ENCODE measurements at regions not wholly inside any gene's neighbourhood (a gene's known extent, or its start where the extent isn't known, plus 50 kb on each side); places are given as distances from the start of the nearest gene placed in this dataset.

- ChIA-PET POLR2A (no interaction called here), RAD21 (ENCODE audit: unreplicated experiment) (no interaction called here), CTCF (interaction anchor here (1.1 kb wide), 1 partner anchor 10 kb away, joined by 3 read pairs; no protein-coding TSS in a partner anchor), SMC1A (ENCODE audit: uncharacterized antibody, unreplicated experiment) (no interaction called here)
- Histone ChIP-seq H3K4me1 (ENCODE audit: control insufficient read depth, insufficient read depth, low read length) (no peaks in the 10 kb centered on the region), H3K27me3 (replicated peaks in 1 of 2; ENCODE audit: control insufficient read depth in 2 of 2, insufficient read depth in 2 of 2, low read length in 1 of 2) (no peaks in the 10 kb centered on the region), H3K79me2 (ENCODE audit: control insufficient read depth, insufficient read depth, low read length) (no peaks in the 10 kb centered on the region), H3K9me3 (replicated peaks; ENCODE audit: control insufficient read depth, insufficient read depth, low read length) (no peaks in the 10 kb centered on the region), H4K20me1 (ENCODE audit: control insufficient read depth, insufficient read depth) (no peaks in the 10 kb centered on the region), H3K27ac (ENCODE audit: control insufficient read depth, insufficient read depth) (no peak overlapping the region), H3K9ac (ENCODE audit: control insufficient read depth, insufficient read depth, low read length) (no peak overlapping the region), H3K36me3 (ENCODE audit: control insufficient read depth in 2 of 2, insufficient read depth in 2 of 2, low read length in 1 of 2) (no peaks in the 10 kb centered on the region), H2AFZ (ENCODE audit: control insufficient read depth, low read depth, low read length) (no peak overlapping the region), H3K4me3 (no peak overlapping the region), H3K4me2 (ENCODE audit: control insufficient read depth, insufficient read depth) (no peak overlapping the region)
- in situ Hi-C loops (cut with MboI) (no loop called here), intact Hi-C loops (cut with micrococcal nuclease; ENCODE audit: unreplicated experiment) (no loop called here)
- no TSS peak for BruUV-seq (replicated peaks)
- TF ChIP-seq ZNF687 (IDR thresholded peaks at IDR 0.05) (no peak), ASH2L (IDR thresholded peaks at IDR 0.05; ENCODE audit: borderline replicate concordance, low read depth) (no peak), ZNF24 (IDR thresholded peaks at IDR 0.05) (no peak), SP1 (IDR thresholded peaks at IDR 0.05; ENCODE audit: low read depth, low read length) (no peak), SPI1 (IDR thresholded peaks at IDR 0.05; ENCODE audit: borderline replicate concordance, insufficient read depth, low read depth, low read length) (no peak), IKZF2 (IDR thresholded peaks at IDR 0.05) (no peak), DPF2 (IDR thresholded peaks at IDR 0.05) (no peak), ZNF274 (IDR thresholded peaks at IDR 0.05; ENCODE audit: insufficient read depth, insufficient read length) (no peak), NFXL1 (IDR thresholded peaks at IDR 0.05; ENCODE audit: borderline replicate concordance) (no peak), ZBED1 (IDR thresholded peaks at IDR 0.05; ENCODE audit: borderline replicate concordance) (no peak)
- ATAC-seq (no peak), DNase-seq (ENCODE audit: low read depth, low spot score) (no peak), FAIRE-seq (no peak)
- 9% methylated on average over 4 of the region's 4 CpGs for WGBS (ENCODE audit: insufficient coverage, insufficient replicate concordance, low lambda C conversion rate, missing lambda C conversion rate)
Observed at GRCh38 chr4:58166490-58166889, 1056.3 kb upstream of the IGFBP7 start.

Measured in GM12878 (cell line).